NCI-H2171 treated with DMSO at 0.1 percent for 48 hours (cell line): ENCODE measurements at regions not wholly inside any gene's neighbourhood (a gene's known extent, or its start where the extent isn't known, plus 50 kb on each side); places are given as distances from the start of the nearest gene placed in this dataset.
"Not testable (repeated sequence)": the region's sequence is repeated elsewhere in the genome, so short reads cannot be mapped to it uniquely, and the experiment has no call there.

Experiments used
- DNase-seq: peaks from one replicate; lab custom pipeline; 2025; lab: John Stamatoyannopoulos, UW

DNA sequence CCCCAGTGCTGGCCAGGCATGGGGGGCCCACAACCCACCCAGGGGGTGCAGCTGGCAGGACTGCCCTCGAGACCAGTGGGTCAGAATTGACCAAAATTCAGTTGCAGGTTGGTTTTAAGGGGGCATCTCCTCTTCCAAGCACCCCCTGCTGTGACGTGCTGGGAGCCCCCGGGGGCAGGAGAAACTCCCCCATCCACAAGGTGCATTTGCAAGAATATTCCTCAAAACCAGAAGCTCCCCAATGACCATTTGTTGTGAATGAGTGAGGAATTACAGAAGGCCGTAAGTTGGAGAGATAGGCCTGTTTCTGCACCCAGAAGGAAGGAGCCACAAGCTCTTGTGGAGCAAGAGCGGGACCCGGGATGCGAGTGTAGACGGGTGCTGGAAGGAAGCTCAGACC, 414.5 kb downstream of the BRD1 start:
- no peak for DNase-seq

DNA sequence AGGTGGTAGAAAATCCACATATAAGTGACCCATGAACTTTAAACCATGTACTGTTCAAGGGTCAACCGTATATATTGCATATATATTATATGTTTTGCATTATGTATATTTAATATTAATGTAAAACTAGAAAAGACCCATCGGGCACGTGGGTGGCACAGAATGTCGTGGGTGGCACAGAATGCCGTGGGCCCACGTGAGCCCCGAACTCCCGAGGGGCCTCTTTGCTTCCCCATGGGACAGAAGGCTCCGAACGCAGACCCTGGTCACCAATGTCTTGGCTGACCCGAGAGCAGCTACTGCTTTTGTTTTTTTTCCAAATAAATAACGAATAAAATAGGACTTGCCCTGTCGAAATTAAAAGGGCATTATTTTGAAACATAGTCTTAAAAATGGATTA, 415.4 kb downstream of the BRD1 start:
- no peak for DNase-seq

GRCh38 chr22:49411236-49411635, 416.4 kb downstream of the BRD1 start:
- no peak for DNase-seq

- no peak for DNase-seq
Observed at GRCh38 chr22:49408102-49408836, 419.4 kb downstream of the BRD1 start.

GRCh38 chr22:49406879-49407587, 420.6 kb downstream of the BRD1 start:
- DNase-seq = no peak

DNA sequence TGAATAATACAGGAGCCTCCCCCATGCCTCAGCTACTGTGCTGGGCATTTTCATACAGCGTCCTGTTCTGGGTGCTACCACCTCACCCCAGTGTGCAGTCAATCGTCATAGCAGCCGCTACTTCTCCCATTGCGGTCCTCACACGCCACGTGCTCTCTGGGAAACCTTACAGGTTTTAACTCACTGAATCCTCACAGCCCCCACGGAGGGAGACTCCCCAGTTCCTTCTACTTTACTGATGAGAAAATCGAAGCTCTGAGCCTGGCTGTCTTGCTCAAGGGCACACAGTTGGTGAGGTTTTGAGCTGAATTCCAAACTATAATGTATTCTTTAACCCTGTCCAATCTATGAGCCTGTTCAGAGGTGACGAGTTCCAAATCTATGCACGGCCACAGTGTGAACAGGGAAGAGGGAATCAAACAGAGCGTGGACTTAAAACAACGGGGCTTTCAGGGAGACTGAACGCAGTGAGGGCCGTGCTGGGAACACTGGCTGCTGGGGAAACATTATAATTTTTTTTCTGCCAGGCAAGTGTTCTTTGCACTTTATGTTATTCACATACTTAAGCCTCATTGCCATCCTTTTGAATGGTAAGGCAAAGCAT, 421.5 kb downstream of the BRD1 start:
- DNase-seq = no peak

DNA sequence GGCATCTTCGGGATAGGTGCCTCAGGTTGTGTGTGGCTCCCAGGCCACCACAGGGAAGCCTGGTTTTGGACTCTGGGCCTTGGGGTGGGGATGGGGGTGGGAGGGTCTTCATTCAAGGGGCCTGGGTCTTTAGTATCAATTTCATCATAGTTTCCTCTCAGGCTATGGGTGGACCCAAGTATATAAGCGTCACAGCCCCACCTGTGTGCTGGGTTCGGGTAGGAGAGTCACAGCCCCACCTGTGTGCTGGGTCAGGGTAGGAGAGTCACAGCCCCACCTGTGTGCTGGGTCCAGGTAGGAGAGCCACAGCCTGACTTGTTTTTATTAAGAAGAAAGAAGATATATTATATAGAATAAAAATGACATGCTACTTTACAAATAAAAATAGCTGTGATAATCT, 422.1 kb downstream of the BRD1 start:
- no peak for DNase-seq

DNA sequence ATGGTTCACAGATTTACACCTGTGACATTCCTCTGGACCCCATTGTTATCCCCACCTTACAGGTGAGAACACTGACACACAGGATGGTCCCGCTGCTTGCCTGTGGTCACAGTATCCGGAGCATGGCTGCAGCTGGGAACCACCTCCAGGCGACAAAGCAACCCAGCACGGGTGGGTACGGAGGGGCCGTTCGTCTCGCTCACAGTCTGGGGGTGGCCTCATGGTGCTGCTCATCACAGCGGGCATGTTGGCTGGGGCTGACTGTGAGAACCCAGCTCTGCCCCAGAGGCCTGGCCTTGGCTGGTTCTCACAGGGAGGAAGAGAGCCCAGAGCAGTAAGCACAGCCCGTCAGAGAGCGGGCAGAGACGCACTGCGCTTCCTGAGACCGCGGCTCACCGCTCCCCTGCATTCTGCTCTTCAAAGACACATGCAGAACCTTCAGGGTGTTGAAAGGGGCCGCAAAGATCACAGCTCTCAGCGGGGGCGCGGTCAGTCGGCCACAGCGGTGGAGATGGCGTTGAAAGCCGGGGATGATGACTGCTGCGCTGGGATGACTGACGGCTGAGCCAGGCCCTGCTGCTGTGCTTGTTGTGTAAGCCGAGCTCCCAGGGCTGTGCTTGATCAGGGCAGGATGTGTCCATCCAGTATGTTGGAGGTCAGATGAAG, 423.0 kb downstream of the BRD1 start:
- no peak for DNase-seq

DNA sequence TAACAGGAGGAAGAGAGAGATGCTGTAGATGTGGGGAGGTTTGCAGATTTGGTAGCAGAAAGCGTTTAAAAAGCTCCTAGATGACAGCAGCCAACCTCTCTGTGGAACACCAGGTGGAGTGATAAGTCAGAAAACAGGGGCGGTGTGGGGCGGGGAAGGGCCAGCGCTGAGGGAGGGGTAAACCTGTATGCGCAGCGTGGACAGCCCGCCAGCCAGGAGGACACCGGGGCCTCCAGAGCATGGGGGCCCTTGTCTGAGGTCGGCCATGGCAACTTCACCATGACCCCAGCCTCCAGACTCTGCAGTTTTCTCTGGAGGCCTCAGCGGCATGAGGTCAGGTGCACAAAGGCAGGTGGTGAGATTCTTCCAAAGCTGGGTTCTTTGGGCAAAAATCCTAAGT, 423.7 kb downstream of the BRD1 start:
- DNase-seq = no peak

- no peak for DNase-seq
Observed at GRCh38 chr22:49403102-49403501, 424.6 kb downstream of the BRD1 start.

- no peak for DNase-seq
Observed at GRCh38 chr22:49402169-49402568, 425.5 kb downstream of the BRD1 start.

DNA sequence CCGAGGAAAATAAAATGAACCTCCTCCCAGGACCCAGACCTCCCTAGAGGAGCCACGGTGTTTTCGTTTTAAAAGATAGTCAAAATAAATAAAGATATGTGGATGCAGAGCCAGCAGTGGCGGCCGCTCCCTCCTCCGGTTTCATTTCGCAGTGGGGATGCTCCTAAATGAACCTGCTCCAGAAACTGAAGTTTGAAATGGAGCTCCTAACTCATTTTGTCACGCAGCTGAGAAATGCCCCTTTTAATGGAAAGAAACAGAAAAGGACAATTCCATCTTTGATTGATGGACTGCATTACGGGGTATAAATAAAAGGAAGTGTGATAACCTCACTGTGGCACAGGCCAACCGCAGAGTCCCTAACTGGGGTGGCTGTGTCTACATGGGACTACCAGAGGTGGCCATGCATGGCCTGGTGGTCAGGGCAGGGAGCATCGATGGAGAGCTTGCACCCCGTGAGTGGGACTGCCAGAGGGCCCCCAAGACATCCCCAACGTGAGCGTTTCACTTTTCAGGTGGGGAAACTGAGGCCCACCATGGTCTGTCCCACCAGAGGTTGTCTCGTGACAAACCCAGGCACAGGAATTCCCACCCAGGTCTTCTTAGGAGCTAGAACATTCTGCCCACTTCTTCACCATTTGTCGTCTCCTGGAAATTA, 426.6 kb downstream of the BRD1 start:
- no peak for DNase-seq

DNA sequence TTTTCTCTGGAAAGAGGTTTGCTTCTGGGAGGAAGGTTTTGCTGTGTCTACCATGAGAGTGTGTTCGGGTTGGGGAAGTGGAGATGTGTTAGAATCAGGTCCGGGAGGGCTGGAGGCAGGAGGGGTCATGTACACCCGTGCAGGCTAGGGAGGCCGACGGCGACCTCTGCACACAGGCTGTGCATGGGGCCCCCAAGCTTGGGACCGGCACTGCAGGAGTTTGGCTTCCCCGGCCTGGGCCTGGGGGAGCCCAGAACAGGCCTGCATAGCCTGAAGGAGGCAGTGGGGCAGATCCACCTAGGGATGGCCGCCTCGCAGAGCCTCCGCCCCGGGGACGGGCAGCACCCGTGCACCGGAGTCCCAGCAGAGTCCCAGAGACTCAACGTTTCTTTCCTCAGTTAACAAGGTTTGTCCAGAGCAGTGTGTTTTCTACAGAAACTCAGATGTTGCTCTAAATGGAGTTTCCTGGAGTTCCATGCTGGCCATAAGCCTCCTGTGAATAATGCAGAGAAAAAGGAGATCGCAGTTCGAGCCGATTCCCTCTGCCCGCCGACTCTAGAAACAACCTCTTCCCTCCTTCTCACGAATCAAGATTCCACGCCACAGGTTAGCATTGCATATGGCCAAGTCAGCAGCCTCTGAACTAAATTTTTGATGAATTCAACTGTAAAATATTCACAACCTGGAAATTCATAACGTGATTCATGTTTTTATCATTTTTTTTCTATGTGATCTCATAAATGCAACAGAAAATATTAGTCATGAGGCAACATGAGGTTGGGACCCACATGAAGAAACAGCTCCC, 427.3 kb downstream of the BRD1 start:
- no peak for DNase-seq

- no peak for DNase-seq
Observed at GRCh38 chr22:49398646-49399045, 429.0 kb downstream of the BRD1 start.

DNA sequence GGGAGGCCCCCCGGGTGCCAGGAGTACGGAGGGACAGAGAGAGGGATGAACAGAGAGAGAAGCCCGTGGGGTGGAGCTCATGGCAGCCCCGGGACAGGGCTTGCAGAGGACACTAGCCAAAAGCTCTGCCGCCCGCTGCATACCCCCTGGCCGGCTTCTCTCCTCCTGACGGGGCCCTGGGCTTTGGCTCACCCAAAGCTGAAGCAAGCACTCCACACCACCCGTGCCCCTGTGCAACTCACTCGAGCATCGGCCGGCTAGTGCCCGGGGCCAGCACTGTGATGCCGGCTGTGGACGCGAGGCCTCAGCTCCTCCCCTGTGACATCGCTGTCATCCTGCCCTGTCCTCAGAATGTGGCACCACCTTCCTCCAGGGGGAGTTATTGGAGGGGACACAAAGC, 429.6 kb downstream of the BRD1 start:
- no peak for DNase-seq

- DNase-seq = no peak
Observed at GRCh38 chr22:49396817-49397216, 430.9 kb downstream of the BRD1 start.

- DNase-seq = no peak
Observed at GRCh38 chr22:49395617-49396016, 432.1 kb downstream of the BRD1 start.

- DNase-seq = not testable (repeated sequence)
Observed at GRCh38 chr22:49395062-49395461, 432.6 kb downstream of the BRD1 start.

DNA sequence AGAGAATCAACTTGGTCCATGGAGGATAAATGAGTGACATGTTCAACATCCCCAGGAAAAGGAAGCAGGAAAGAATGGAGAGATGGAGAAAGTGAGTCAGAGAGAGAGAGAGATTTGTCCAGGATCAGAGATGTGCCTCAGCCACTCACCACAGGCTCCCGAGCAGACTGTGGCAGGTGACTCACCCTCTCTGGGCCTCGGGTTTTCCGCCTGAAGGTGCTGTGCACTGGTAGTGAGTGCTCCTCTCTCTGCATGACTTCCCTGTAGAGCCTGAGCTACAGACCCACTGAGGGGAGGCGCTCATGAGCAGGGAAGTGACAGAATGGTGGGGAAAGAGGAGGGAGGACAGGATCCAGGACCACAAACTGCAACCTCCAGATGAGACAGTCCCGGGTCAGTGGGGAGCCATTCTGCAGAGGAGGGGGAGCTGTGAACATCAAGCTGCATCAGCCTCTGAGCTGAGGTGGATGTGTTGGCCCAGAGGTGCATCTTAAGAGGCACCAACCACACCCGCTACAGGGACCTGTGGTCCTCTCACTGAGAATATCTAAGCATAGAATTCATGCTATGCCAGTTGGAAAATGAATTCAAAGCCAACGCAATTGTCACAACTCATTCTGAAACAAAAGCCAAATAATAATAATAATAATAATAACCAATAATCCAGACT, 433.4 kb downstream of the BRD1 start:
- no peak for DNase-seq

DNA sequence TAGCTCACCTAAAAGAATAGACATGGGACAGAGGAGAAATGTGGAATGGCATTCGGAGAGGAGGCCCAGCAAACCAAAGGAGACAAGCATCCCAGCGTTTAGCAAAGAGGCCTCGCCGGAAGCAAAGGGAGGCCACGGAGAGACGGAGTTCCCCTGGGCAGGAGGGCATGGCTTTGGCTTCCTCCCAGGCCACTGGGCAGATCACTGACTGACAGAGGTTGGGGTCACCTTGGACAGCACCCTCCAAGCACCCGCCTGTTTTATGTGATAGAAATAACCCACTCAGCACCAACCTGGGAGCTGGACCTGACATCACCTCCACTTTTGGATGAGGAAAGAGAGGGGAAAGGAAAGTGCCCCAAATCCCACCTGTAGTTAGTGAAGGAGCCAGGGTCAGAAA, 434.1 kb downstream of the BRD1 start:
- no peak for DNase-seq
